WTC11 (cell line): ENCODE measurements at regions not wholly inside any gene's neighbourhood (a gene's known extent, or its start where the extent isn't known, plus 50 kb on each side); places are given as distances from the start of the nearest gene placed in this dataset.

Experiments used
- CBFB ChIP-seq: sonication (generic); formaldehyde crosslinking; IDR thresholded peaks from 2 replicates; pipeline ENCODE4 v1.8.1; 2022; ENCODE audit warnings: mild to moderate bottlenecking, low read depth, missing genetic modification reagents
- CTCF ChIP-seq: fragments of 200-600 bp; IDR thresholded peaks from 2 replicates; pipeline ENCODE4 v1.8.0; 2022; ENCODE audit warnings: antibody characterized with exemption
- FOXJ3 ChIP-seq: sonication (generic); formaldehyde crosslinking; IDR thresholded peaks from 2 replicates; pipeline ENCODE4 v1.9.0; 2021; ENCODE audit warnings: missing genetic modification reagents, mild to moderate bottlenecking, borderline replicate concordance
- FOXP1 ChIP-seq: sonication (generic); formaldehyde crosslinking; IDR thresholded peaks from 2 replicates; pipeline ENCODE4 v1.8.0; 2022; ENCODE audit warnings: missing genetic modification reagents, mild to moderate bottlenecking, moderate library complexity, borderline replicate concordance
- JUN ChIP-seq: sonication (generic); formaldehyde crosslinking; IDR thresholded peaks from 2 replicates; pipeline ENCODE4 v1.8.0; 2023; ENCODE audit warnings: mild to moderate bottlenecking, missing genetic modification reagents
- MYBL2 ChIP-seq: sonication (generic); formaldehyde crosslinking; IDR thresholded peaks from 2 replicates; pipeline ENCODE4 v1.8.1; 2023; ENCODE audit warnings: mild to moderate bottlenecking, moderate library complexity, missing genetic modification reagents
- RELA ChIP-seq: sonication (generic); formaldehyde crosslinking; IDR thresholded peaks from 2 replicates; pipeline ENCODE4 v1.8.1; 2022; ENCODE audit warnings: missing genetic modification reagents, mild to moderate bottlenecking, borderline replicate concordance
- ZBTB21 ChIP-seq: sonication (generic); formaldehyde crosslinking; IDR thresholded peaks from 2 replicates; pipeline ENCODE4 v1.8.1; 2023; ENCODE audit warnings: mild to moderate bottlenecking, missing genetic modification reagents, borderline replicate concordance
- ZNF232 ChIP-seq: sonication (generic); formaldehyde crosslinking; IDR thresholded peaks from 2 replicates; pipeline ENCODE4 v1.8.0; 2022; ENCODE audit warnings: mild to moderate bottlenecking, missing genetic modification reagents
- ZSCAN18 ChIP-seq: fragments of 250-450 bp; sonication (Bioruptor Pico); IDR thresholded peaks from 2 replicates; pipeline ENCODE4 v2.1.2; 2022; ENCODE audit warnings: mild to moderate bottlenecking, moderate library complexity
- TF ChIP-seq, protein P1 (sequence below): sonication (generic); formaldehyde crosslinking; IDR thresholded peaks from 2 replicates; pipeline ENCODE4 v1.8.1; 2022; ENCODE audit warnings: low read depth, mild to moderate bottlenecking, moderate library complexity, missing genetic modification reagents, borderline replicate concordance
- TF ChIP-seq, protein P2 (sequence below): sonication (generic); formaldehyde crosslinking; IDR thresholded peaks from 2 replicates; pipeline ENCODE4 v1.8.1; 2023; ENCODE audit warnings: mild to moderate bottlenecking, missing genetic modification reagents, moderate library complexity
- TF ChIP-seq, protein P3 (sequence below): sonication (generic); formaldehyde crosslinking; IDR thresholded peaks from 2 replicates; pipeline ENCODE4 v1.8.0; 2022; ENCODE audit warnings: mild to moderate bottlenecking, missing genetic modification reagents
- TF ChIP-seq, protein P4 (sequence below): sonication (generic); formaldehyde crosslinking; IDR thresholded peaks from 2 replicates; pipeline ENCODE4 v1.8.0; 2022; ENCODE audit warnings: mild to moderate bottlenecking, missing genetic modification reagents

GRCh38 chr5:53342236-53342635 is 138.2 kb upstream of the FST start:
- TF ChIP-seq, protein P1, sequence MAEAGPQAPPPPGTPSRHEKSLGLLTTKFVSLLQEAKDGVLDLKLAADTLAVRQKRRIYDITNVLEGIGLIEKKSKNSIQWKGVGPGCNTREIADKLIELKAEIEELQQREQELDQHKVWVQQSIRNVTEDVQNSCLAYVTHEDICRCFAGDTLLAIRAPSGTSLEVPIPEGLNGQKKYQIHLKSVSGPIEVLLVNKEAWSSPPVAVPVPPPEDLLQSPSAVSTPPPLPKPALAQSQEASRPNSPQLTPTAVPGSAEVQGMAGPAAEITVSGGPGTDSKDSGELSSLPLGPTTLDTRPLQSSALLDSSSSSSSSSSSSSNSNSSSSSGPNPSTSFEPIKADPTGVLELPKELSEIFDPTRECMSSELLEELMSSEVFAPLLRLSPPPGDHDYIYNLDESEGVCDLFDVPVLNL, result no peak
- no peak for TF ChIP-seq FOXJ3
- TF ChIP-seq ZBTB21 (CRISPR knock-in tag), result no peak
- no peak for TF ChIP-seq CTCF
- no peak for TF ChIP-seq ZSCAN18 (CRISPR knock-in tag)
- TF ChIP-seq, protein P2, sequence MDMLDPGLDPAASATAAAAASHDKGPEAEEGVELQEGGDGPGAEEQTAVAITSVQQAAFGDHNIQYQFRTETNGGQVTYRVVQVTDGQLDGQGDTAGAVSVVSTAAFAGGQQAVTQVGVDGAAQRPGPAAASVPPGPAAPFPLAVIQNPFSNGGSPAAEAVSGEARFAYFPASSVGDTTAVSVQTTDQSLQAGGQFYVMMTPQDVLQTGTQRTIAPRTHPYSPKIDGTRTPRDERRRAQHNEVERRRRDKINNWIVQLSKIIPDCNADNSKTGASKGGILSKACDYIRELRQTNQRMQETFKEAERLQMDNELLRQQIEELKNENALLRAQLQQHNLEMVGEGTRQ, result no peak
- TF ChIP-seq, protein P3, sequence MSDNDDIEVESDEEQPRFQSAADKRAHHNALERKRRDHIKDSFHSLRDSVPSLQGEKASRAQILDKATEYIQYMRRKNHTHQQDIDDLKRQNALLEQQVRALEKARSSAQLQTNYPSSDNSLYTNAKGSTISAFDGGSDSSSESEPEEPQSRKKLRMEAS (CRISPR knock-in tag), result no peak
- TF ChIP-seq RELA (CRISPR knock-in tag), result no peak
- no peak for TF ChIP-seq CBFB (CRISPR knock-in tag)
- no peak for TF ChIP-seq JUN (CRISPR knock-in tag)
- TF ChIP-seq, protein P4, sequence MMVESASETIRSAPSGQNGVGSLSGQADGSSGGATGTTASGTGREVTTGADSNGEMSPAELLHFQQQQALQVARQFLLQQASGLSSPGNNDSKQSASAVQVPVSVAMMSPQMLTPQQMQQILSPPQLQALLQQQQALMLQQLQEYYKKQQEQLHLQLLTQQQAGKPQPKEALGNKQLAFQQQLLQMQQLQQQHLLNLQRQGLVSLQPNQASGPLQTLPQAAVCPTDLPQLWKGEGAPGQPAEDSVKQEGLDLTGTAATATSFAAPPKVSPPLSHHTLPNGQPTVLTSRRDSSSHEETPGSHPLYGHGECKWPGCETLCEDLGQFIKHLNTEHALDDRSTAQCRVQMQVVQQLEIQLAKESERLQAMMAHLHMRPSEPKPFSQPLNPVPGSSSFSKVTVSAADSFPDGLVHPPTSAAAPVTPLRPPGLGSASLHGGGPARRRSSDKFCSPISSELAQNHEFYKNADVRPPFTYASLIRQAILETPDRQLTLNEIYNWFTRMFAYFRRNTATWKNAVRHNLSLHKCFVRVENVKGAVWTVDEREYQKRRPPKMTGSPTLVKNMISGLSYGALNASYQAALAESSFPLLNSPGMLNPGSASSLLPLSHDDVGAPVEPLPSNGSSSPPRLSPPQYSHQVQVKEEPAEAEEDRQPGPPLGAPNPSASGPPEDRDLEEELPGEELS (CRISPR knock-in tag), result no peak
- no peak for TF ChIP-seq FOXP1
- TF ChIP-seq MYBL2 (CRISPR knock-in tag), result no peak
- no peak for TF ChIP-seq ZNF232
